ENCODE measurements at regions not wholly inside any gene's neighbourhood (a gene's known extent, or its start where the extent isn't known, plus 50 kb on each side); places are given as distances from the start of the nearest gene placed in this dataset.

DNA sequence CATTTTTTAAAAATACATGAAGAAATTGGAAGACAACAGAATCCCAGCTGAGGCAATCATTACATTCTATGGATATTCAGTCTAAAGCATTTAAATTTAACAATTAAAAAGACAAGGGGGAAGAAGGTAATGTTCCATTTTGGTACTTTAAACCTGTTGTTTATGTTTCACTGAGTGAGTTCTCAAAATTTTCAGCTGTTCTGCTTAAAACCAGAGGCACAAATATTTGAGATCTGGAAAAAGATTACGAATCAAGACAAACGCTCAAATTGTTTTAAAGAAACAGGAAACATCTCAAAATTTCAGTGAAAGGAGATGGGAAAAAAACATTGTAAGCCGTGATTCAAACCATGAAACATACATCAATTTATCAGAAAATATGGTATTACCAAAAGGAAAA is 656.2 kb upstream of the CHAC2 start:
- TF ChIP-seq, protein P1, sequence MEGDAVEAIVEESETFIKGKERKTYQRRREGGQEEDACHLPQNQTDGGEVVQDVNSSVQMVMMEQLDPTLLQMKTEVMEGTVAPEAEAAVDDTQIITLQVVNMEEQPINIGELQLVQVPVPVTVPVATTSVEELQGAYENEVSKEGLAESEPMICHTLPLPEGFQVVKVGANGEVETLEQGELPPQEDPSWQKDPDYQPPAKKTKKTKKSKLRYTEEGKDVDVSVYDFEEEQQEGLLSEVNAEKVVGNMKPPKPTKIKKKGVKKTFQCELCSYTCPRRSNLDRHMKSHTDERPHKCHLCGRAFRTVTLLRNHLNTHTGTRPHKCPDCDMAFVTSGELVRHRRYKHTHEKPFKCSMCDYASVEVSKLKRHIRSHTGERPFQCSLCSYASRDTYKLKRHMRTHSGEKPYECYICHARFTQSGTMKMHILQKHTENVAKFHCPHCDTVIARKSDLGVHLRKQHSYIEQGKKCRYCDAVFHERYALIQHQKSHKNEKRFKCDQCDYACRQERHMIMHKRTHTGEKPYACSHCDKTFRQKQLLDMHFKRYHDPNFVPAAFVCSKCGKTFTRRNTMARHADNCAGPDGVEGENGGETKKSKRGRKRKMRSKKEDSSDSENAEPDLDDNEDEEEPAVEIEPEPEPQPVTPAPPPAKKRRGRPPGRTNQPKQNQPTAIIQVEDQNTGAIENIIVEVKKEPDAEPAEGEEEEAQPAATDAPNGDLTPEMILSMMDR (IDR thresholded peaks at IDR 0.05; ENCODE audit: borderline replicate concordance, insufficient read depth, low read depth, low read length), result no peak

DNA sequence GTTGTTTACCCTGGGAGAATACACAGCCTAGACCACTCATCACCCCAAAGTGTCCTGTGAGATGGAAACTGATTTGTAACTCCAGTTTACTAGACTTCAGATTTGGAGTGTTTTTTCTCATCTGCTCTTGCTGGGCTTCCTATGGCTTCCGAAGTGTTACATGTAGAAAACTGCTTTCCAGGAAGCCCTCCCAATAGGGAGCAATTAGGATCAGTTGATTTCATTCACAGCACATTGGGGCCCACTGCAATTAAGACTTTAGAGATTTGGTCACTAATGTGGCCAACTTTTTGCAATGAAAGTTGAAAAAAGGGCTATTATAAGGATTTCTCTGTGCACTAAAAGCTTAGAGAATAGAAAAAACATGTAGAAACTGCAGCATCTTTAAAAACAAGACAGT is 656.6 kb upstream of the CHAC2 start:
- TF ChIP-seq, protein P1 (IDR thresholded peaks at IDR 0.05; ENCODE audit: borderline replicate concordance, insufficient read depth, low read depth, low read length), result no peak
- no peak overlapping the region for H3K4me3 ChIP-seq (ENCODE audit: low read depth, low read length)

More for the DNA sequence above, 656.2 kb upstream of the CHAC2 start:
- no peak overlapping the region for H3K4me3 ChIP-seq (ENCODE audit: low read depth, low read length)

- TF ChIP-seq, protein P1 (IDR thresholded peaks at IDR 0.05; ENCODE audit: borderline replicate concordance, insufficient read depth, low read depth, low read length), result no peak
- no peak overlapping the region for H3K4me3 ChIP-seq (ENCODE audit: low read depth, low read length)
Observed at GRCh38 chr2:53108246-53108645, 659.4 kb upstream of the CHAC2 start.

- no peak overlapping the region for H3K4me3 ChIP-seq (ENCODE audit: low read depth, low read length)
- TF ChIP-seq, protein P1 (IDR thresholded peaks at IDR 0.05; ENCODE audit: borderline replicate concordance, insufficient read depth, low read depth, low read length), result no peak
Observed at GRCh38 chr2:53104263-53104662, 663.3 kb upstream of the CHAC2 start.

- no peak overlapping the region for H3K4me3 ChIP-seq (ENCODE audit: low read depth, low read length)
- TF ChIP-seq, protein P1 (IDR thresholded peaks at IDR 0.05; ENCODE audit: borderline replicate concordance, insufficient read depth, low read depth, low read length), result no peak
Observed at GRCh38 chr2:53103679-53104078, 663.9 kb upstream of the CHAC2 start.

- TF ChIP-seq, protein P1 (IDR thresholded peaks at IDR 0.05; ENCODE audit: borderline replicate concordance, insufficient read depth, low read depth, low read length), result no peak
- no peak overlapping the region for H3K4me3 ChIP-seq (ENCODE audit: low read depth, low read length)
Observed at GRCh38 chr2:53098696-53099078, 668.9 kb upstream of the CHAC2 start.

- TF ChIP-seq, protein P1 (IDR thresholded peaks at IDR 0.05; ENCODE audit: borderline replicate concordance, insufficient read depth, low read depth, low read length), result no peak
- H3K4me3 ChIP-seq (ENCODE audit: low read depth, low read length), result no peak overlapping the region
Observed at GRCh38 chr2:53096351-53096750, 671.3 kb upstream of the CHAC2 start.
